ENCODE measurements at regions not wholly inside any gene's neighbourhood (a gene's known extent, or its start where the extent isn't known, plus 50 kb on each side); places are given as distances from the start of the nearest gene placed in this dataset.

GRCh38 chr9:121560921-121561320 is 61.3 kb upstream of the GGTA1 start:
- TF ChIP-seq CTCF (IDR thresholded peaks at IDR 0.05) (no peak), POLR2A (IDR thresholded peaks at IDR 0.05) (no peak)
